Sigmoid colon (tissue), 6 donors: ENCODE measurements at regions not wholly inside any gene's neighbourhood (a gene's known extent, or its start where the extent isn't known, plus 50 kb on each side); places are given as distances from the start of the nearest gene placed in this dataset.
A peak's percentile ranks its signal among the peaks of the same experiment; 100 is the strongest.

ENCODE experiments used
- DNase-seq: peaks from one replicate; pipeline ENCODE4 v3.0.0-alpha.2; 2019
- H3K27ac ChIP-seq, 4 donors: fragments of 200-600 bp; sonication (generic); one replicate each; pipeline ENCODE4 v1.5.1; 2016 to 2019; ENCODE audit warnings: mild to moderate bottlenecking in 1 of 4
- H3K27me3 ChIP-seq, 3 donors: fragments of 200-600 bp; sonication (generic); one replicate each; pipeline ENCODE4 v1.5.1; 2019; ENCODE audit warnings: mild to moderate bottlenecking in 1 of 3
- H3K36me3 ChIP-seq, 4 donors: fragments of 200-600 bp; sonication (generic); one replicate each; pipeline ENCODE4 v1.5.1; 2016 to 2019
- H3K4me1 ChIP-seq, 4 donors: fragments of 200-600 bp; sonication (generic); one replicate each; pipeline ENCODE4 v1.5.1; 2017 to 2019
- H3K4me3 ChIP-seq, 4 donors: fragments of 200-600 bp; sonication (generic); one replicate each; pipeline ENCODE4 v1.5.1; 2017 to 2019; ENCODE audit warnings: mild to moderate bottlenecking in 2 of 4, moderate library complexity in 1 of 4
- H3K9me3 ChIP-seq, 4 donors: fragments of 200-600 bp in 3 of 4; sonication (generic) in 3 of 4; one replicate each; pipeline versions ENCODE4 v1.5.1 to v1.6.1; 2013 to 2019
- CTCF ChIP-seq, 4 experiments: fragments of 450-650 bp in 3 of 4; fragments of 200-600 bp in 1 of 4; IDR thresholded peaks; one replicate each; pipeline ENCODE4 v1.5.1; 2016 to 2019; ENCODE audit warnings: antibody characterized with exemption in 4 of 4, mild to moderate bottlenecking in 3 of 4, moderate library complexity in 2 of 4
- EP300 ChIP-seq, 4 donors: sonication (generic); formaldehyde crosslinking; IDR thresholded peaks; one replicate each; pipeline ENCODE4 v1.6.1; 2017; ENCODE audit warnings: antibody characterized with exemption in 4 of 4
- POLR2A ChIP-seq, 2 donors: fragments of 450-650 bp; IDR thresholded peaks; one replicate each; pipeline ENCODE4 v1.6.1; 2016; ENCODE audit warnings: antibody characterized with exemption in 2 of 2, mild to moderate bottlenecking in 2 of 2, moderate library complexity in 2 of 2
- POLR2AphosphoS5 ChIP-seq, 4 donors: sonication (generic); formaldehyde crosslinking; IDR thresholded peaks; one replicate each; pipeline ENCODE4 v1.6.1; 2017; ENCODE audit warnings: antibody characterized with exemption in 4 of 4
- WGBS, 2 donors: extraction: QIAGEN DNeasy Blood & Tissue Kit; methylation state at CpG; one replicate each; pipeline ENCODE4 v1.1.7; 2013; 5-methylcytosine and 5-hydroxymethylcytosine counted together
- intact Hi-C: fragments of 100-400 bp; cut with DNase I; formaldehyde crosslinking; loops from one replicate; pipeline ENCODE4 v1.15.1; 2023
- donor health status: healthy with polysubstance abuse.
- donor health status: healthy.

- no peak overlapping the region for H3K4me3 ChIP-seq
- no peaks in the 10 kb centered on the region for H3K9me3 ChIP-seq
- no peak for TF ChIP-seq POLR2AphosphoS5 (IDR thresholded peaks at IDR 0.05)
- no peak for TF ChIP-seq EP300 (IDR thresholded peaks at IDR 0.05)
- TF ChIP-seq CTCF (IDR thresholded peaks at IDR 0.05): no peak
- no peak for TF ChIP-seq POLR2A (IDR thresholded peaks at IDR 0.05)
- H3K4me1 ChIP-seq: no peaks in the 10 kb centered on the region
- H3K36me3 ChIP-seq: no peaks in the 10 kb centered on the region
- no peak overlapping the region for H3K27ac ChIP-seq
- intact Hi-C loops: no loop called here
- no peaks in the 10 kb centered on the region for H3K27me3 ChIP-seq
- DNase-seq: no peak
Measured at GRCh38 chr12:92529944-92530343, 172.8 kb upstream of the PLEKHG7 start.

- Histone ChIP-seq H3K9me3 (no peaks in the 10 kb centered on the region), H3K36me3 (no peaks in the 10 kb centered on the region), H3K4me1 (no peaks in the 10 kb centered on the region), H3K4me3 (no peak overlapping the region), H3K27ac (no peak overlapping the region), H3K27me3 (no peaks in the 10 kb centered on the region)
- DNase-seq: no peak
- 87 to 94% methylated on average over 3 of the region's 3 CpGs for WGBS, 2 donors
- intact Hi-C loops: no loop called here
- TF ChIP-seq CTCF (IDR thresholded peaks at IDR 0.05): no peak
- TF ChIP-seq POLR2AphosphoS5 (IDR thresholded peaks at IDR 0.05): no peak
- TF ChIP-seq POLR2A (IDR thresholded peaks at IDR 0.05): no peak
- TF ChIP-seq EP300 (IDR thresholded peaks at IDR 0.05): no peak
Measured at GRCh38 chr12:92528586-92528985, 174.2 kb upstream of the PLEKHG7 start.

- Histone ChIP-seq H3K36me3 (no peaks in the 10 kb centered on the region), H3K27ac (no peak overlapping the region), H3K27me3 (no peaks in the 10 kb centered on the region), H3K4me3 (no peak overlapping the region), H3K9me3 (no peaks in the 10 kb centered on the region), H3K4me1 (no peaks in the 10 kb centered on the region)
- intact Hi-C loops: no loop called here
- no peak for TF ChIP-seq POLR2A (IDR thresholded peaks at IDR 0.05)
- peak in 1 of 4 experiments; percentile 11 for TF ChIP-seq CTCF (IDR thresholded peaks at IDR 0.05)
- no peak for TF ChIP-seq EP300 (IDR thresholded peaks at IDR 0.05)
- no peak for TF ChIP-seq POLR2AphosphoS5 (IDR thresholded peaks at IDR 0.05)
- DNase-seq: no peak
- 93 to 95% methylated on average over 2 of the region's 2 CpGs for WGBS, 2 donors
Measured at GRCh38 chr12:92528097-92528496, 174.7 kb upstream of the PLEKHG7 start.

GRCh38 chr12:92524489-92524888 is 178.3 kb upstream of the PLEKHG7 start:
- DNase-seq: no peak
- H3K36me3 ChIP-seq: no peaks in the 10 kb centered on the region
- no peak overlapping the region for H3K4me3 ChIP-seq
- H3K27me3 ChIP-seq: no peaks in the 10 kb centered on the region
- intact Hi-C loops: no loop called here
- H3K4me1 ChIP-seq: no peaks in the 10 kb centered on the region
- no peaks in the 10 kb centered on the region for H3K9me3 ChIP-seq
- 87 to 94% methylated on average over 4 of the region's 4 CpGs for WGBS, 2 donors
- H3K27ac ChIP-seq: no peak overlapping the region
- no peak for TF ChIP-seq CTCF (IDR thresholded peaks at IDR 0.05)

- Histone ChIP-seq H3K27ac (no peak overlapping the region), H3K36me3 (no peaks in the 10 kb centered on the region), H3K4me1 (peaks cover 0 to 5% (median 0%) of the 10 kb centered on the region in 4 donors), H3K27me3 (no peaks in the 10 kb centered on the region), H3K4me3 (no peak overlapping the region), H3K9me3 (no peaks in the 10 kb centered on the region)
- no peak for TF ChIP-seq POLR2A (IDR thresholded peaks at IDR 0.05)
- TF ChIP-seq EP300 (IDR thresholded peaks at IDR 0.05): no peak
- TF ChIP-seq POLR2AphosphoS5 (IDR thresholded peaks at IDR 0.05): no peak
- no peak for TF ChIP-seq CTCF (IDR thresholded peaks at IDR 0.05)
- intact Hi-C loops: no loop called here
- DNase-seq: no peak
Measured at GRCh38 chr12:92520511-92520910, 182.3 kb upstream of the PLEKHG7 start.
